GM23338 (cell line): ENCODE measurements at regions not wholly inside any gene's neighbourhood (a gene's known extent, or its start where the extent isn't known, plus 50 kb on each side); places are given as distances from the start of the nearest gene placed in this dataset.

Source experiments
- ATAC-seq: fragments of 200-7000 bp; cut with Tn5 transposase; 3 replicates; pipeline ENCODE4 v1.9.1; 2020
- DNase-seq: peaks from one replicate; pipeline ENCODE4 v3.0.0-alpha.2; 2015; ENCODE audit warnings: low spot score
- H2AFZ ChIP-seq: fragments of 200-600 bp; sonication (generic); 2 replicates; pipeline ENCODE4 v1.8.0; 2016; ENCODE audit warnings: antibody characterized with exemption, mild to moderate bottlenecking, moderate library complexity
- H3F3A ChIP-seq: fragments of 200-600 bp; sonication (generic); replicated peaks from 2 replicates; pipeline ENCODE4 v1.8.0; 2017; ENCODE audit warnings: antibody characterized with exemption, mixed run types, low read depth
- H3K27ac ChIP-seq: fragments of 200-600 bp; sonication (generic); 2 replicates; pipeline ENCODE4 v1.6.1; 2016; ENCODE audit warnings: low read depth
- H3K27me3 ChIP-seq: fragments of 200-600 bp; sonication (generic); 2 replicates; pipeline ENCODE4 v1.8.0; 2016; ENCODE audit warnings: mild to moderate bottlenecking, mixed run types, moderate library complexity; ENCODE audit not compliant: insufficient read depth
- H3K36me3 ChIP-seq: fragments of 200-600 bp; sonication (generic); 2 replicates; pipeline ENCODE4 v1.8.0; 2016; ENCODE audit warnings: mild to moderate bottlenecking; ENCODE audit not compliant: insufficient read depth
- H3K4me1 ChIP-seq: fragments of 200-600 bp; sonication (generic); 2 replicates; pipeline ENCODE4 v1.8.0; 2016; ENCODE audit warnings: mild to moderate bottlenecking, moderate library complexity; ENCODE audit not compliant: insufficient read depth
- H3K4me2 ChIP-seq: fragments of 200-600 bp; sonication (generic); 2 replicates; pipeline ENCODE4 v1.7.1; 2017; ENCODE audit warnings: mixed run types
- H3K4me3 ChIP-seq: fragments of 200-600 bp; sonication (generic); 2 replicates; pipeline ENCODE4 v1.6.1; 2016; ENCODE audit warnings: mixed run types
- H3K79me2 ChIP-seq: fragments of 200-600 bp; sonication (generic); replicated peaks from 2 replicates; pipeline ENCODE4 v1.8.0; 2017; ENCODE audit warnings: mild to moderate bottlenecking; ENCODE audit not compliant: insufficient read depth
- H3K9me2 ChIP-seq: fragments of 200-600 bp; sonication (generic); 2 replicates; pipeline ENCODE4 v1.8.0; 2017; ENCODE audit not compliant: insufficient read depth
- H4K20me1 ChIP-seq: fragments of 200-600 bp; sonication (generic); replicated peaks from 2 replicates; pipeline ENCODE4 v1.8.0; 2017; ENCODE audit warnings: mild to moderate bottlenecking; ENCODE audit not compliant: insufficient read depth
- H3K27ac Mint-ChIP-seq: 2 replicates; pipeline ENCODE4 v1.8.0; 2020; ENCODE audit warnings: inconsistent platforms, mild to moderate bottlenecking, moderate library complexity, mixed read lengths
- H3K27me3 Mint-ChIP-seq: 3 replicates; pipeline ENCODE4 v1.8.0; 2022; ENCODE audit warnings: low read depth, mild to moderate bottlenecking, moderate library complexity, mixed read lengths, inconsistent platforms; ENCODE audit not compliant: insufficient read depth, poor library complexity
- H3K36me3 Mint-ChIP-seq: 3 replicates; pipeline ENCODE4 v1.8.0; 2021; ENCODE audit warnings: low read depth, mild to moderate bottlenecking, inconsistent platforms, moderate library complexity, mixed read lengths
- H3K4me1 Mint-ChIP-seq: 3 replicates; pipeline ENCODE4 v1.8.0; 2020; ENCODE audit warnings: mild to moderate bottlenecking, inconsistent platforms, mixed read lengths
- H3K4me3 Mint-ChIP-seq: 3 replicates; pipeline ENCODE4 v1.8.0; 2021; ENCODE audit warnings: moderate library complexity, mild to moderate bottlenecking, inconsistent platforms, mixed read lengths
- H3K9me3 Mint-ChIP-seq: 3 replicates; pipeline ENCODE4 v1.8.0; 2020; ENCODE audit warnings: moderate library complexity, mild to moderate bottlenecking, inconsistent platforms, mixed read lengths
- CREB1 ChIP-seq: fragments of 250-450 bp; sonication (Bioruptor Pico); IDR thresholded peaks from 2 replicates; pipeline ENCODE4 v1.5.0; 2020; ENCODE audit warnings: low read depth, mild to moderate bottlenecking, moderate library complexity
- CTCF ChIP-seq, 2 experiments: fragments of 200-600 bp in 1 of 2; sonication (generic) in 1 of 2; conservative IDR thresholded peaks; 2 replicates each; pipeline versions ENCODE4 v1.5.1 to v1.6.1; 2016 to 2017; ENCODE audit warnings: antibody characterized with exemption in 2 of 2, low read depth in 2 of 2, mild to moderate bottlenecking in 2 of 2, moderate library complexity in 1 of 2
- ETS1 ChIP-seq: IDR thresholded peaks from 2 replicates; pipeline ENCODE4 v1.6.1; 2016; ENCODE audit warnings: antibody characterized with exemption
- EZH2 ChIP-seq: fragments of 200-600 bp; sonication (generic); IDR thresholded peaks from one replicate; pipeline ENCODE4 v1.8.0; 2017; ENCODE audit warnings: antibody characterized with exemption, mild to moderate bottlenecking, low read depth; ENCODE audit not compliant: unreplicated experiment
- JUNB ChIP-seq: IDR thresholded peaks from one replicate; pipeline ENCODE4 v1.6.1; 2016; ENCODE audit warnings: antibody characterized with exemption; ENCODE audit not compliant: unreplicated experiment
- NANOG ChIP-seq: IDR thresholded peaks from 2 replicates; pipeline ENCODE4 v1.6.1; 2016; ENCODE audit warnings: antibody characterized with exemption, borderline replicate concordance
- POLR2AphosphoS5 ChIP-seq: IDR thresholded peaks from 2 replicates; pipeline ENCODE4 v1.6.1; 2016; ENCODE audit warnings: antibody characterized with exemption, low read depth
- REST ChIP-seq: IDR thresholded peaks from one replicate; pipeline ENCODE4 v1.6.1; 2018; ENCODE audit warnings: antibody characterized with exemption; ENCODE audit not compliant: unreplicated experiment
- STAT1 ChIP-seq: IDR thresholded peaks from one replicate; pipeline ENCODE4 v1.6.1; 2016; ENCODE audit warnings: antibody characterized with exemption; ENCODE audit not compliant: unreplicated experiment
- ZNF114 ChIP-seq: fragments of 250-450 bp; sonication (Bioruptor Pico); IDR thresholded peaks from 2 replicates; pipeline ENCODE4 v1.5.0; 2020; ENCODE audit warnings: mild to moderate bottlenecking, moderate library complexity
- ZNF331 ChIP-seq: fragments of 250-450 bp; sonication (Bioruptor Pico); IDR thresholded peaks from 2 replicates; pipeline ENCODE4 v1.5.0; 2020; ENCODE audit warnings: low read depth, mild to moderate bottlenecking, moderate library complexity

GRCh38 chr10:125548878-125549277, 134.1 kb downstream of the TEX36 start (continued):
- no peak for TF ChIP-seq ETS1
- no peak for TF ChIP-seq CREB1 (CRISPR knock-in tag)
- no peak for TF ChIP-seq REST
- no peak for TF ChIP-seq CTCF (conservative IDR thresholded peaks at IDR 0.05; ENCODE audit: low read depth in 2 of 2)
- TF ChIP-seq ZNF331: no peak
- TF ChIP-seq POLR2AphosphoS5: no peak
- no peak for TF ChIP-seq NANOG
- no peak for TF ChIP-seq ZNF114 (CRISPR knock-in tag)
- no peak for TF ChIP-seq STAT1
- no peak for TF ChIP-seq EZH2

DNA sequence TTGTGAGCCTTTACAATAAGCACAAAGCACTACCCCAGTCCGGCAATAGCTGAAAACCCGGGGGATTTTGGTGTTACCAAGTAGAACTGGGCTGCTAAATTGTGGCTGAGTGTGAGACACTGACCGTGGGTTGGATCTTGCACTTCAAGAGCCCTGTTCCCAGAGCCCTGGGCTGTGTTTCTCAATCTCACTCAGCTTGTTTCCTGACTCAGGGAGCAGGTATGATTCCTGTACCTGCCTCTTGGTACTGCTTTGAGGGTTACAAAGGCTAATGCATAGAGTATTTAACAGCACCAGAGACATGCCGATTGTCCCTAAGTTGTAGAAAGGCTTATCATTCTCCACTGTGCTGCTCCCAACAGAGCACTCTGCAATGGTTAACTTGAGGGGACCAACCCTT, 134.6 kb downstream of the TEX36 start:
- Histone ChIP-seq H3K4me3 (no peak overlapping the region), H3K9me2 (no peaks in the 10 kb centered on the region), H3K79me2 (no peaks in the 10 kb centered on the region), H3K27ac (no peak overlapping the region), H3K27me3 (no peaks in the 10 kb centered on the region), H3K36me3 (no peaks in the 10 kb centered on the region), H3F3A (no peaks in the 10 kb centered on the region), H2AFZ (no peak overlapping the region), H3K4me2 (no peak overlapping the region), H4K20me1 (no peaks in the 10 kb centered on the region), H3K4me1 (peaks cover 10% of the 10 kb centered on the region; the same call in 1 of the 2 replicates)
- peaks cover 19% of the 10 kb centered on the region for H3K4me1 Mint-ChIP-seq
- peaks cover 3% of the 10 kb centered on the region; the same call in 1 of the 3 replicates for H3K9me3 Mint-ChIP-seq
- H3K36me3 Mint-ChIP-seq: no peaks in the 10 kb centered on the region
- H3K4me3 Mint-ChIP-seq: no peak overlapping the region
- peaks cover 3% of the 10 kb centered on the region for H3K27me3 Mint-ChIP-seq
- ATAC-seq (no peak), DNase-seq (no peak)
- H3K27ac Mint-ChIP-seq: no peak overlapping the region
- TF ChIP-seq ZNF331 (no peak), NANOG (no peak), EZH2 (no peak), CREB1 (CRISPR knock-in tag) (no peak), ETS1 (no peak), JUNB (no peak)
